IMR-90 (cell line): ENCODE measurements at regions not wholly inside any gene's neighbourhood (a gene's known extent, or its start where the extent isn't known, plus 50 kb on each side); places are given as distances from the start of the nearest gene placed in this dataset.

ENCODE experiments used
- ATAC-seq: fragments of 200-7000 bp; cut with Tn5 transposase; 2 replicates; pipeline ENCODE4 v1.9.1; 2020; ENCODE audit warnings: low read depth, mild to moderate bottlenecking, moderate library complexity
- BruUV-seq: library from RNA; stranded (reverse); fragments of 400-500 nt; replicated peaks from 2 replicates; lab custom pipeline; 2021; lab: Mats Ljungman, UMichigan
- CTCF ChIA-PET: fragments of 300-600 bp; formaldehyde crosslinking; extraction: SDS; loops from one replicate; lab custom pipeline; 2021; ENCODE audit warnings: antibody characterized with exemption; lab: Yijun Ruan, JAX
- POLR2A ChIA-PET: fragments of 300-600 bp; sonication (Branson Sonifier 250); formaldehyde crosslinking; loops from one replicate; lab custom pipeline; 2022; ENCODE audit warnings: antibody characterized with exemption; ENCODE audit not compliant: unreplicated experiment; lab: Charles Lee
- DNase-seq: peaks from one replicate; pipeline ENCODE4 v3.0.0; 2013
- H2AFZ ChIP-seq: replicated peaks from 2 replicates; pipeline ENCODE3; 2013; ENCODE audit warnings: low read length, mild to moderate bottlenecking; ENCODE audit not compliant: poor library complexity
- H2AK5ac ChIP-seq: 2 replicates; pipeline ENCODE4 v1.6.1; 2013; ENCODE audit warnings: low read depth, low read length, inconsistent platforms
- H2AK9ac ChIP-seq: replicated peaks from 2 replicates; pipeline ENCODE3; 2013; ENCODE audit warnings: mild to moderate bottlenecking, low read depth, low read length, moderate library complexity; ENCODE audit not compliant: poor library complexity
- H2BK120ac ChIP-seq: 2 replicates; pipeline ENCODE4 v1.6.1; 2013; ENCODE audit warnings: low read depth, low read length, inconsistent platforms
- H2BK15ac ChIP-seq: 3 replicates; pipeline ENCODE4 v1.6.1; 2013; ENCODE audit warnings: low read depth, low read length, inconsistent platforms
- H2BK20ac ChIP-seq: 2 replicates; pipeline ENCODE4 v1.6.1; 2013; ENCODE audit warnings: low read depth, mild to moderate bottlenecking, inconsistent platforms, low read length, moderate library complexity
- H2BK5ac ChIP-seq: 2 replicates; pipeline ENCODE4 v1.6.1; 2013; ENCODE audit warnings: mild to moderate bottlenecking, low read depth, low read length, inconsistent platforms; ENCODE audit not compliant: poor library complexity, severe bottlenecking
- H3K14ac ChIP-seq: replicated peaks from 2 replicates; pipeline ENCODE4 v1.6.1; 2013; ENCODE audit warnings: low read depth, low read length, inconsistent platforms
- H3K18ac ChIP-seq: 2 replicates; pipeline ENCODE4 v1.6.1; 2013; ENCODE audit warnings: low read depth, low read length, control low read depth
- H3K23ac ChIP-seq: 2 replicates; pipeline ENCODE4 v1.6.1; 2013; ENCODE audit warnings: low read depth, low read length, inconsistent platforms
- H3K27ac ChIP-seq: 2 replicates; pipeline ENCODE4 v1.5.1; 2013; ENCODE audit warnings: mild to moderate bottlenecking, control low read depth, low read length; ENCODE audit not compliant: insufficient read depth
- H3K27me3 ChIP-seq: 2 replicates; pipeline ENCODE4 v1.6.1; 2013; ENCODE audit warnings: low read length; ENCODE audit not compliant: control insufficient read depth, insufficient read depth
- H3K36me3 ChIP-seq: 2 replicates; pipeline ENCODE4 v1.6.1; 2013; ENCODE audit warnings: low read length, mixed read lengths; ENCODE audit not compliant: control insufficient read depth, insufficient read depth
- H3K4ac ChIP-seq: 2 replicates; pipeline ENCODE4 v1.6.1; 2013; ENCODE audit warnings: low read depth, low read length, inconsistent platforms
- H3K4me1 ChIP-seq: 2 replicates; pipeline ENCODE4 v1.6.1; 2013; ENCODE audit warnings: low read length, mixed read lengths; ENCODE audit not compliant: control insufficient read depth, insufficient read depth
- H3K4me2 ChIP-seq: 2 replicates; pipeline ENCODE4 v1.6.1; 2013; ENCODE audit warnings: low read depth, mild to moderate bottlenecking, control low read depth, low read length, moderate library complexity
- H3K4me3 ChIP-seq: 2 replicates; pipeline ENCODE4 v1.5.1; 2013; ENCODE audit warnings: low read depth, mild to moderate bottlenecking, control low read depth, low read length, moderate library complexity; ENCODE audit not compliant: insufficient read depth
- H3K56ac ChIP-seq: 2 replicates; pipeline ENCODE4 v1.6.1; 2013; ENCODE audit warnings: low read length, inconsistent platforms; ENCODE audit not compliant: insufficient read depth; ENCODE audit errors: extremely low read depth
- H3K79me1 ChIP-seq, 2 experiments: 2 replicates each; pipeline ENCODE4 v1.6.1; 2013; ENCODE audit warnings: low read length in 2 of 2, inconsistent platforms in 1 of 2, low read depth in 1 of 2
- H3K9ac ChIP-seq: 2 replicates; pipeline ENCODE4 v1.6.1; 2013; ENCODE audit warnings: low read depth, low read length, control low read depth
- H3K9me1 ChIP-seq: 2 replicates; pipeline ENCODE4 v1.6.1; 2013; ENCODE audit warnings: low read length, inconsistent platforms; ENCODE audit not compliant: insufficient read depth
- H3K9me3 ChIP-seq: 2 replicates; pipeline ENCODE4 v1.6.1; 2013; ENCODE audit warnings: low read length; ENCODE audit not compliant: control insufficient read depth, insufficient read depth
- H4K20me1 ChIP-seq: 2 replicates; pipeline ENCODE4 v1.6.1; 2013; ENCODE audit warnings: low read length, inconsistent platforms; ENCODE audit not compliant: insufficient read depth
- H4K5ac ChIP-seq: 2 replicates; pipeline ENCODE4 v1.6.1; 2013; ENCODE audit warnings: mild to moderate bottlenecking, low read depth, low read length, control low read depth
- H4K8ac ChIP-seq, 2 experiments: 2 replicates each; pipeline ENCODE4 v1.6.1; 2013; ENCODE audit warnings: low read depth in 2 of 2, low read length in 2 of 2, control low read depth in 1 of 2, inconsistent platforms in 1 of 2
- H4K91ac ChIP-seq: 2 replicates; pipeline ENCODE4 v1.6.1; 2013; ENCODE audit warnings: low read depth, low read length, inconsistent platforms; ENCODE audit not compliant: insufficient read depth
- BHLHE40 ChIP-seq: fragments of 150-350 bp; IDR thresholded peaks from 2 replicates; pipeline ENCODE4 v1.6.1; 2016; ENCODE audit warnings: mild to moderate bottlenecking, low read depth, low read length
- CTCF ChIP-seq: conservative IDR thresholded peaks from 2 replicates; pipeline ENCODE4 v1.5.1; 2012; ENCODE audit warnings: mild to moderate bottlenecking, low read depth, low read length, improper control_type of control experiment
- FOS ChIP-seq: fragments of 150-350 bp; IDR thresholded peaks from 2 replicates; pipeline ENCODE4 v1.6.1; 2016; ENCODE audit warnings: low read depth, low read length
- MAFK ChIP-seq: IDR thresholded peaks from 2 replicates; pipeline ENCODE4 v1.6.1; 2012; ENCODE audit warnings: low read depth, low read length, improper control_type of control experiment
- NFE2L2 ChIP-seq: fragments of 150-350 bp; IDR thresholded peaks from 2 replicates; pipeline ENCODE4 v1.6.1; 2016; ENCODE audit warnings: low read depth, mild to moderate bottlenecking, low read length
- POLR2A ChIP-seq: IDR thresholded peaks from 2 replicates; pipeline ENCODE4 v1.6.1; 2012; ENCODE audit warnings: mild to moderate bottlenecking, low read depth, low read length
- WGBS, 2 experiments: methylation state at CpG; one replicate each; pipeline versions ENCODE4 v1.1.5 to v1.1.7; 2013; ENCODE audit warnings: missing lambda C conversion rate in 2 of 2; ENCODE audit not compliant: insufficient read length in 1 of 2; ENCODE audit errors: extremely low coverage in 2 of 2; 5-methylcytosine and 5-hydroxymethylcytosine counted together
- dilution Hi-C: fragments of 300-500 bp; cut with HindIII; formaldehyde crosslinking; loops from one replicate; pipeline ENCODE4 v1.14.3; 2018; ENCODE audit warnings: low sequenced_read_pairs; ENCODE audit not compliant: unreplicated experiment
- in situ Hi-C: fragments of 300-500 bp; cut with MboI; formaldehyde crosslinking; loops from 3 replicates; pipeline ENCODE4 v1.14.3; 2019; ENCODE audit warnings: low sequenced_read_pairs, inconsistent platforms, mixed read lengths
- intact Hi-C: fragments of 100-400 bp; cut with micrococcal nuclease; formaldehyde crosslinking; loops from 2 replicates; pipeline ENCODE4 v1.10.0; 2022

- ATAC-seq (no peak), DNase-seq (no peak)
- Histone ChIP-seq H3K4me2 (no peak overlapping the region), H3K23ac (no peak overlapping the region), H4K5ac (no peak overlapping the region), H2AK9ac (no peak overlapping the region), H3K14ac (no peak overlapping the region), H2BK120ac (no peak overlapping the region), H2AFZ (no peak overlapping the region), H3K27ac (no peak overlapping the region), H3K9ac (no peak overlapping the region), H3K79me1 (no peaks in the 10 kb centered on the region), H4K8ac (no peak overlapping the region), H3K4ac (no peak overlapping the region), H3K9me3 (no peaks in the 10 kb centered on the region), H2BK15ac (no peak overlapping the region), H2BK20ac (no peak overlapping the region), H3K56ac (no peak overlapping the region), H3K27me3 (no peaks in the 10 kb centered on the region), H3K18ac (no peak overlapping the region), H2AK5ac (no peak overlapping the region), H3K36me3 (no peaks in the 10 kb centered on the region), H4K20me1 (no peaks in the 10 kb centered on the region), H2BK5ac (no peak overlapping the region), H3K4me3 (no peak overlapping the region), H3K9me1 (no peaks in the 10 kb centered on the region), H3K4me1 (no peaks in the 10 kb centered on the region), H4K91ac (no peak overlapping the region)
- intact Hi-C loops (no loop called here), dilution Hi-C loops (no loop called here), in situ Hi-C loops (no loop called here)
- TF ChIP-seq POLR2A: no peak
- TF ChIP-seq MAFK: no peak
- TF ChIP-seq NFE2L2: no peak
- TF ChIP-seq CTCF: no peak
- TF ChIP-seq FOS: no peak
- no peak for TF ChIP-seq BHLHE40
- 33% methylated on average over 1 of the region's 3 CpGs; no CpG with 5 or more reads in 1 of the 2 experiments for WGBS, 2 experiments
- BruUV-seq: no TSS peak
- CTCF ChIA-PET: no interaction called here
- POLR2A ChIA-PET: no interaction called here
These were observed 152.6 kb downstream of the ZNF621 start for GRCh38 chr3:40677321-40677720.
